DMS114 treated with DMSO at 0.1 percent for 48 hours (cell line): ENCODE measurements at regions not wholly inside any gene's neighbourhood (a gene's known extent, or its start where the extent isn't known, plus 50 kb on each side); places are given as distances from the start of the nearest gene placed in this dataset.

Experiments
- DNase-seq: peaks from one replicate; lab custom pipeline; 2025; ENCODE audit not compliant: unreplicated experiment; lab: John Stamatoyannopoulos, UW

DNA sequence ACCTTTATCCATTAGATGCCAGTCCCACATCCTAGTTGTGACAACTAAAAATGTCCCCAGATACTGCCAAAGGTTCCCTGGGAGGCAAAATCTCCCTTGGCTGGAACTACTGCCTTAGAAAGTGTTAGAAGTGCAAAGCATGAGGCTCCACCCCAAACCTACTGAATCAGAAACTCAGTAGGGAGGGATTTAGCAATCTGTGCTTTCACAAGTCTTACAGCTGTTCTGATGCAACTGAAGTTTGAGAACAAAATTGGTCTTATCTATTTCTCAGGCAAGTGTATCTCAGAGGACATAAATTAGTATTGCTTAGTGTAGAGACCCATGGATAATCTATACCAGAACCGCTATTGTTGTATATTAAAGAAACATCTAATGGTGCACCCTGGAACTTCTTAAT is 70.2 kb downstream of the CLDN1 start:
- no peak for DNase-seq

DNA sequence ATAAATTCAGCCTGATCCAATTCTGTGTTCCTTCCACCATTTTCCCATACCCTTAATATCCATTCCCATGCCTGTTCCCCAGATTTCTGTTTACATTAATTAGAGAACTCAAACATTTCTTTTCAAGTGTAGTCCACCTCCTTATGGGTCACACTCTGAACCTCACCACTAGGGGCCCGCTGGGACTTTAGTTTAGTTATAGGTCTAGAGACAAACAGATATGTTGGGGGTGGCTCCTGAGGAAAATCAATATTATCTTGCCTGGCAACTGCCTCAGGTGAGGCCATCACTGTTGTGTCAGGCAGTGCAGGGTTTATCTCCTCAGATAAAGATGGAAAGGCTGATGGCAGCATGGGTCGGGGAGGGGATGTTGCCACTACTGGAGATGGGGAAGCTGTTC is 72.8 kb downstream of the CLDN1 start:
- DNase-seq, result no peak

DNA sequence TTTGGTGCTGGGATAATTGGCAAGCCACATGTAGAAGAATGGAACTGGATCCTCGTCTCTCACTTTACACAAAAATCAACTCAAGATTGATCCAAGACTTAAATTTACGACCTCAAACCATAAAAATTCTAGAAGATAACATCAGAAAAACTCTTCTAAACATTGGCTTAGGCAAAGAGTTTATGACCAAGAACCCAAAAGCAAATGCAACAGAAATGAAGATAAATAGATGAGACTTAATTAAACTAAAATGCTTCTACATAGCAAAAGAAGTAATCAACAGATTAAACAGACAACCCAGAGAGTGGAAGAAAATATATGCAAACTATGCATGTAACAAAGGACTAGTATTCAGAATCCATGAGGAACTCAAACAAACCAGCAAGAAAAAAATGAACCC is 80.1 kb downstream of the CLDN1 start:
- DNase-seq, result no peak

DNA sequence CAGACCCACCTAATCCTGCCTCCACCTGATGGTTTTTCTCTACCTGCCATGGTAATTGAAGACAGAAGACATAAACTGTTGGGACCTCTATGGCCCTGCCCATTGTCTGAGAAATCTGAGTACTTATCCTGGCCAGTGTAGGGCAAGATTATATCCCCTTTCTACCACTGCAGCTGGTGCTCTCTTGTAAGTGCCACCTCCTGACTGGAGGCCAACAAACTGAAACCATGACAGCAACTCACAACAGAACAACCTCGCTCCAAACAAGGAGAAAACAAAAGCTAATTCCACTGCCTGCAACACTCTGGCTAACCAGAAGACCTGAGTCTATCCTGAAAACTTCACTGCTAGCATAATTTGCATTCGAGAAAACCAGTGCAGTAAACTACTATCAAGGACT is 82.9 kb downstream of the CLDN1 start:
- no peak for DNase-seq

DNA sequence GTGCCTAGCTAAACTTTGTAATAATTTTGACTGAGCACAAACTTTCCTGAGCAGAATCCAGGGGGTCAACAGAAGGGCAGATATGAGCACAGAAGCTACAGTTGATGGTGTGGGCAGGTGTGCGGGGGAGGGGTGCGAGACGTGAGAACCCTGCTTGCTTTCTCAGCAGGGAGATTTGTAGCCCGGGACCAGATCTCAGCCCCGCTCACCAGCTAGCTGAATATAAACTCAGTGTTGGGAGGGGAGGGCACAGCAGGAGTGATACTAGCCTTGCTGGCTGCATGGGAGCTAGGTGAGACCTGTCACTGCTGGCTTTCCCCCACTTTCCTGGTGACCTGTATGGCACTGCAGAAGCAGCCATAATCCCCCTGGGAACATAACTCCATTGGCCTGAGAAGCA is 83.4 kb downstream of the CLDN1 start:
- DNase-seq, result no peak

DNA sequence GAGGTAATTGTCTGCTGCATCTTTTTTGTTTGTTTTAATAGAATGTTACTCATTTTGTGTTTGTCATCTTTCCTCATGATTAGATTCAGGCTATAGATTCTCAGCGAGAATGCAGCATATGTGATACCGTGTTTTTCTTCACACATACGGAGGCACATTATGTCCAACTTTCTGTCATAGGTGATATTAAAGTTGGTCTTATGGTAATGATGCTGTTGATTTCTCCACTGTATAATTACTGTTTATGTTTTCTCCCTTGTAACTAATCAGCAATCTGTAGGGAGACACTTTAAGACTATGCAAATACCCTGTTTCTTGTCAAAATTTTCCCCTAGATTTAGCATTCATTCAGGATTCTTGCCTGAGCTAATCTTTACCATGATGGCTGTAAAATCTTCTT is 87.6 kb downstream of the CLDN1 start:
- no peak for DNase-seq

DNA sequence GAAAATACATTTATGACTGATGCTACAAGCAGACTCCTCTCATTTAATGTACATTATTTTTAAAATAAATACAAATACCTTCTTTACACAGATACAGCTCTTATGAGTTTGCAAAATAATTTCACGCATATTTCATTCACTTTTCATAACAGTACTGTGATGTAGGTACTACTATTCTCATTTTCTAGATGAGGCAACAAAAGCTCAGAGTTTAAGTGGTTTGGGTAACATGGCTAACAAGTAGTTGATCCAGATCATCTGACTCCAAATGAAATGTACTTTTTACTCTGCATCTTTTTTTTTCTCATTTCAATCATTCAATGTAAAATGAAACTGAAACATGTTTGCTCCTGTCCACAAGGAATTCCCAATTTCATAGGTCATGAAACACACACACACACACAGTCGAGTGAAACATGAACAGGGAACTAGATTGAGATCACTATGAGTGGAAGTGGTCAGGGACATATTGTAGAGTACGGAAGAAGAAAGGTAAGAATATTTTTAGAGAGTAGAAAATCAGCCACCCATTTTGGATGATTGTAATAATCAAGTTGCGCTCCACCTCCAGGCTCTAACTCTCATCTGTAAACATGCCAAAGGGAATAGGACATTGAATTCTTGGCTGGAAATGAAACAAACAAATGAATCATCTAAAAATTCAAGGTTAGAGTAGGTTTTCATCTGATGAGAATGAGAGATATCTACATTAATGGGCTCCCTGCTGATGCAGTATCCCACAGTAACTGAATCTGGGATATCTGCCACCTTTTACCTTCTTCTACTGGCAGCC is 92.4 kb downstream of the CLDN1 start:
- no peak for DNase-seq

DNA sequence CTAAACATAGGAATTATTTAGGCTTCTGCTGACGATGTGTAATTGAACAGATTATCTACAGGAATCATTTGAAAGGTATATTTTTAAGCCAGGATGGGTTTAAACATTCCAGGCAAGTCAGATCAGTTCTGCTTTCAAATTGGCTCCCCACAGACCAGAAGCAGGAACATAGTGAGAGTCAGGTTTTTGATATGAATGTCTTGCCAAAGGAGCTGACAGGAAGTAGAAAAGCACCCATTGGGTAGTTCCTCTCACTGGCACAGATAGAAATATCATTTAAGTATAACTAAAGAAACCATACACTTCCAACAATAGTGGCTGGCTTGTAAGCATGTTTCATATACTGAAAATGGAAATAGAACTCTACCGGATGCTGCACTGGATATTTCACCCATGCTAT is 95.2 kb downstream of the CLDN1 start:
- no peak for DNase-seq

DNA sequence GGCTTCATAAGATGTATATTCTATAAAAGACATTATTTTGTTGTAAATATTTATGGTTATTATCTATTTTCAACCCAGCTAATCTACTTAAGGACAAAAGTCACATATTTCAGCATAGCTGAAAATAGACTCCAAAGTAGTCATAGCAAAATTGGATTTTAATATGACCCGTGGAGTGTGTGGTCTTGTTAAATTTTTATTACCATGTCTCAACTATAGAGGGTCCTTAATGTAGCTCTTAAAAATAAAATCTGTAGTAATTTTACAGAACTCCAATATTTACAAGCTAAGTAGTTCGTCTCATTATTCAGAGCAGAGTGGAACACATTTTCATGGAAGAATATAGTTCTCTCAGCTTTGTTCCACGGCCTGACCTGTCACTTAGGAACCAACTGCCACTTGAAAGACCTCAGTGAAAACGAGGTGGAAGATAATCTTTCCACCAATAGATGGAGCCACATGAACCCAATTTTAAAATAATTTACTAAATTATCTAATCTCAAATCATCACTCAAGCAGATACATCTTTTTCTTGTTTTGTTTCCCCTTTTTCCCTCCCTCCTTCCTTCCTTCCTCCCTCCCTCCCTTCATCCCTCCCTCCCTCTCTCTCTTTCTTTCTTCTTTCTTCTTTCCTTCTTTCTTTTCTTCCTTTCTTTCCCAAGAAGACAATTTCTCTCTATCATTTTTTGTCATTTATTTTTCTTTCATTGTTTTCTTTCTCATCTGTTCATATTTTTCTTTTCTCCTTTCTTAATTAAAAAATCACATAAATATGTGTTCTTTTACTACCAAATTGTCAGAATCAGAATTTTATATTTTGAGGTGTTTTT is 97.2 kb downstream of the CLDN1 start:
- peak; percentile 10 for DNase-seq

DNA sequence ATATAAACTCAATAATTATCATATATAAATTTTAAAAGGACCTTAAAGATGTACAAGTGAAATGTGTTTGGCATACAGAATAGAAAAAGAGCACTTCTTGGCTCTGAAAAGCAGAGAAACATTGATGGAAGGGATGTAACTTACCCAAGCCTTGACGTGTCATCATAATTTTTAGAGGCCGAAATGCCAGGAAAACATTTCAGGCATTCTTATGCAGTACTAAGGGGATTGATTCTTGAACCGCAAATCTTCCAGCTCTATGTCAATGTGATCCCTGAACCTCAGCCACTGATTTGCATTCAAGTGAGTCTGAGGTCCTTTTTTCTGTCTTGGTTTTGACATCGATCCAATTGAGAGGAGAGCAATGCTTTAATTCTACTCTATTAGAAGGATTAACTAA is 97.8 kb downstream of the CLDN1 start:
- DNase-seq, result no peak

DNA sequence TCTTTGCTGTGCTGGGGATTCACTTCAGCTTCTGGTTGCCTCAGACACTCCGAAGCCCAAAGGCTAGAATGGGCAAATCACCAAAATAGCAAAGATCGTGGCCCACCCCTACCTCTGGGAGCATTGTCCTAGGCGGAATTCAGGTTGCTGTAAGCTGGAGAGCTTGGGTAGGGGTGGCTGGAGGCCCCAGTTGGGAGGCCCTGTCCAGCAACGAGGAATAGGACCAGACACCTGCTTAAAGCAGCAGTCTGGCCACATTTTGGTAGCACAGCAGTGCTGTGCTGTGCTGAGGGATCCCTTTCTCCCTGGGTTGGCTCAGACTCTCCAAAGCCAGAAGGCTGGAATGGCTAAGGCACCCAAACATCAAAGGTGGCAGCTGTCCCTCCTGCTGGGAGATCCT is 99.3 kb downstream of the CLDN1 start:
- no peak for DNase-seq

DNA sequence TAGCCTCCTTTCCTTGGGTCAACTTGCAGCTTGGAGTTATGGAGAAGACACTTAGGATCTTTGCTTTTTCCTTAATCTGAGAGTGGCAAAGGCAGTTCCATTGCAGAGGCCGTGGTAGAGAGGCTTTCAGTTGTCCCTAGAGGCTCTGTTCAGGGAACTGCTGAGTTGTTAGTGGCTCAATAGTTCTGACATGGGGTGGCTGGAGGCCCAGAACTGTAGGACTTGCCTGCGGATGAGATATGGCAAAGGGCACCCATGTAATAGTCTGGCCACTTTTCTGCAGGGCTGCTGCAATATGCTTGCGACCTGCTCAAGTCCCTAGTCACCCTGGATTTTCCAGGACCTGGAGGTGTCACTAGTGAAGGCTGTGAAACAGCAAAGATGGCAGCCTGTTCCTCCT is 99.9 kb downstream of the CLDN1 start:
- DNase-seq, result no peak

DNA sequence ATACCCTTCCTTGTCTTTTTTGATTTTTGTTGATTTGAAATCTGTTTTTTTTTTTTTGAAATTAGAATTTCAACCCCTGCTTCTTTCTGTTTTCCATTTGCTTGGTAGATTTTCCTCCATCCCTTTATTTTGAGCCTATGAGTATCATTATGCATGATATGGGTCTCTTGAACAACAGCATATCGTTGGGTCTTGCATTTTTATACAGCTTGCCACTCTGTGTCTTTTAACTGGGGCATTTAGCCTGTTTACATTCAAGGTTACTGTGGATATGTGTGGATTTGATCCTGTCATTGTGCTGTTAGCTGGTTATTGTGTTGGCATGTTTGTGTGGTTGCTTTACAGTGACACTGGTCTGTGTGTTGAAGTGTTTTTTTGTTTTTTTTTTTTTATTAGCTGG is 99.7 kb upstream of the P3H2 start:
- no peak for DNase-seq

DNA sequence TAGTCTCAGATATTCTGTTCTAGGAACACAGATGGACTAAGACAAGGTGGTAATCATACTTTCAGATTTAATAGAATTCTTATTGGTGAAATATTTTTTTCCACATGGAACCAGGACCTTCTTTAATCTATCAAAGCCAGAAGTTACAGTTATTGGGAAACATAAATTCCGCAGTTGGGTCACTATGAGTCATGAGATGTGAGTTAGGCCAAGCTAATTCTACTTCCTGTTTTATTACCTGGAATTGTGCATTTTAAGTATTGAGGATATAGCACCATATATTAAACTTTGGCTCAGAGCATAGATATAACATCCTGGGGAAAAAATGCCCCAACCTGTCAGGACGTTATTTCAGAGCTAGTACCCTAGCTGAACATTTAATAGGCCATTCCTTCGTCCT is 96.4 kb upstream of the P3H2 start:
- DNase-seq, result no peak

DNA sequence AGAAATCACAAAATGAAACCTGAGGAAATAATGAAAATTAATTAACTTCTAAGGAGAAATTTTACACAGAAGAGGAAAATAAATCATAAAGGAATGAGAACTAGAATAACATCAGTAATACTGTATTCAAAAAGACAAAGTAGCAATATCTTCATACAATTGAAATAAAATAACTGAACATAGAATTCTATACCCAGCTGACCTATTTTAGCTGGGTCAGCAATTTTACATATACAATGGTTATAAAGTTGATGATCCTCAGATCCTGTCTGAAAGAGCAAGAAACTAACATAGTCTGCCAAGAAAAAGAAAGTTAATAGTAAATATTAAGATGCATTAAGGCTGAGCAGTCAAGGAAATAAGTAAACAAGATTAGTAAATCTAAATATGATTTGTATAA is 93.0 kb upstream of the P3H2 start:
- DNase-seq, result no peak

DNA sequence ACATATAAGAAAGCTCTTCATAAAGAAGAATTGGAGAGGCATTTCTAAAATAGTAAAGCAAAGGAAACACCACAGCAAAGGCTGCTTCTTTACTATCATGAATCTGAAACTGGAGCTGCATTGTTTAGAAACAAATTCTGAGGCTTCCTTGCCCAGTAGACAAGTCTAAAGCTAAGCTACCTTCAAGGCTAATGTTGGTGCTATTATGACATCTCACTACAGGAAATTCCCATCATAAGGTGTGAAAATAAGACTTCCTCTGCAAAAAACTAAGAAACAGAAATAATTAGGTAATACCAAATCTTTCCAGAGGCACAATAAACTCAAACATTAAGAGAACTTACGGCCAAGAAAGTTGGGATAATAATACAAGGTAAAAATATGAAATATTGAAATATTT is 89.9 kb upstream of the P3H2 start:
- no peak for DNase-seq

DNA sequence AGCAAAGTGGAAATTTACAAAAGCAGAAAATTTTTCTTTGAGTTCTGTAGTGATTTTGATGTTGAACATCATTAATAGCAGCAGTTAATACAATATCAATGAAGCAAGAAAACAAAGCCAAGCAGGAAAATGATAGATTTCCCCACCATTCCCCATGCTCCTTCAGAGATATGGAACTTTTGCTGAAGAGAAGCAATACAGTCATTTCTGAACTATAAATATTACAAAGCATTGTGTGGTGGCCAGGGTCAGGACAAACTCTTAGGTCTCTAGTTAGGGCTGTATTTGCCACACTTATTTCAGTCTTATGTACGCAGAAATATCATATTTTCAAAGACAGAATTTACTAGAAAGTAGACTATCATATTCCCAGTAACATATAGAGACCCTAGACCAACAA is 88.8 kb upstream of the P3H2 start:
- no peak for DNase-seq

DNA sequence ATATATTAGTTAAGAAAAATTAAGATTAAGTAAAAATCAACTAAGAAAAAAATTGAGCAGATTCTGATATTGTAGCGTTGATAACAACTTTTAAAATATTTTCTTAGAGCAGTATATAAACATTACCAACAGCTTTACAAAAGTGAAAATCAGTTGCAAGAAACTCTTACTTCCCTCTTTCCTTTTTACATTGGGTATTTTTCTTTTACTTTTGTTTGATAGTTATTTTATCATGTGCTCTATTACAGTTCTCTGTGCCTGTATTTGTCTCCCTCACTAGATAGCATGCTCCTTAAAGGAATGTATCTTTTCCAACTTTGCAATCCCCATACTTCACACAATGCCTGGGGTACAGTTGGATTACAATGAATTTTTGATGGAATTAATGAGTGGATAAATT is 87.5 kb upstream of the P3H2 start:
- DNase-seq, result no peak

DNA sequence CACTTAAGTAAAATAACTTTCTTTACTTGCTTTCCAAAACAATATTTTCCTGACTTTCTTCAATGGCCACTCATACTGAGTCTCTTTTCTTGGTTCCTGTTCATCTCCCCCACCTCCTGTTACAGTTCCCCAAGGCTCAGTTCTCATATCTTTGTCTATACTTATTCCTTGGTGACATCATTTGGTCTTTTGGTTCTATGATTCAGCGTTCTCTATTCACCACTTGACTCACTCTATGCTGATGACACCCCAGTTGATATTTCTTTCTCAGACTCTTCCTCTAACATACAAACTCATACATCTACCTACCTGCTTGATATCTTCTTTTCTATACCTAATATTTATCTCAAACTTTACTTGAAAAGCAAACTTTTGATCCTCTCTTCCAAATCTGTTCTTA is 85.0 kb upstream of the P3H2 start:
- no peak for DNase-seq

DNA sequence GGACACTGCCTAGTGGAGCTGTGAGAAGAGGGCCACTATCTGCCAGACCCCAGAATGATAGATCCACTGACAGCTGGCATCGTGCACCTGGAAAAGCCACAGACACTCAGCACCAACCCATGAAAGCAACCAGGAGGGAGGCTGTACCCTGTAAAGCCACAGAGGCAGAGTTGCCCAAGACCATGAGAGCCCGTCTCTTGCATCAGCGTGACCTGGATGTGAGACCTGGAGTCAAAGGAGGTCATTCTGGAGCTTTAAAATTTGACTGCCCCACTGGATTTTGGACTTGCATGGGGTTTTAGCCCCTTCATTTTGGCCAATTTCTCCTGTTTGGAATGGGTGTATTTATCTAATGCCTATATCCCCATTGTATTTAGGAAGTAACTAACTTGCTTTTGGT is 83.5 kb upstream of the P3H2 start:
- no peak for DNase-seq

DNA sequence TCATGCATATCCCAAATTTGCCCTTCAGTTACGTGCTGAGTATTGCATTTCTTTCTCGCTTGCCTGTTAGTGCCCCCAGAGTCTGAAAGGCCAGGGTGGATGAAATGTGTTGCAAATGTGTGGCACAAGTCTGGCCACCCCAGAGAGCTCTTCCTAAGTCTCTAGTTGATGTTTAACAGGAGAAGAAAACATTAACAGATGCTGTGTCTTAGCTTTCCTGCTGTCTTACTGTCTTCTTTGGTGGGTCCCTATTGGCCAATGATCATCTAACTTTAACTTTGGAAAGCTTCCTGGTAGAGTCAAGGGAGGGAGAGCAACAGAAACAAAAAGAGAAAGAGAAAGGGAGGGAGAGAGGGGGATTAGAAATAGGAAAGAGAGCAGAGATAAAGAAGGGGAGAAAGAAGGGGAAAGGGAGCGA is 76.7 kb upstream of the P3H2 start:
- DNase-seq, result no peak

DNA sequence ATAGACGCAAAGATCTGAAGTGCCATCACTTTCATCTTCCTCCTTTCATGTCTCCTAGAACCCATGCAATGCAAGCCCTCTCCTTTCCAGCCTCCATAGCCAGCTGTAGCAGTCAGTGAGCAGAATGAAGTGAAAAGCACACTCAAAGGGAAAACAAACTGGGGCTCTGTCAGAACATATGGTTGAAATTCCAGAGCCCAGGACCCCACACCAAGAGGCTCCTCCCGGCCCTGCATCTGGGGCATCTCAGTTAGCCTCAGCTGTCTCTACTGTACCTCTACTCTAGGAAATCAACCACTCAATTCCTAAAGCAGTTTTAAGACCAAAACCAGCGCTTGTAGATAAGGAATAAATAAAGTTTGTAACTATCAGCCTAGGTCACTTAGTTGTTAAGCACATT is 73.8 kb upstream of the P3H2 start:
- no peak for DNase-seq

DNA sequence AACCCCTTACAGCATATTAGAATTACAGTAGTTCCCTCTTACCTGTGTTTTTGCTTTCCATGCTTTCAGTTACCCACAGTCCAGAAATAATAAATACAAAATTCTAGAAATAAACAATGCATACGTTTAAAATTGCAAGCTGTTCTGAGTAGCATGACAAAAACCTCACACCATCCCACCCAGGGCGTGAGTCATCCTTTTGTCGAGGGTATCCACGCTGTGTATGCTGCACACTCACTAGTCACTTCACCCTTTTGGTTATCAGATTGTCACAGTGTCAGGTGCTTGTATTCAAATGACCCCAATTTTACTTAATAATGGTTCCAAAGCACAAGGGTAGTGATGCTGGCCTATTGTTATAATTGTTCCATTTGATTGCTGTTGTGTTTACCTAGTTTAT is 72.5 kb upstream of the P3H2 start:
- DNase-seq, result no peak
